Mesendoderm (in vitro differentiated cells): ENCODE measurements at regions not wholly inside any gene's neighbourhood (a gene's known extent, or its start where the extent isn't known, plus 50 kb on each side); places are given as distances from the start of the nearest gene placed in this dataset.

Experiments used
- DNase-seq: peaks from one replicate; pipeline ENCODE4 v3.0.0; 2013
- H2AK5ac ChIP-seq: 2 replicates; pipeline ENCODE4 v1.6.1; 2013; ENCODE audit warnings: low read length, inconsistent platforms
- H2BK120ac ChIP-seq: 2 replicates; pipeline ENCODE4 v1.6.1; 2013; ENCODE audit warnings: low read depth, mild to moderate bottlenecking, low read length, moderate library complexity, mixed read lengths
- H2BK15ac ChIP-seq: replicated peaks from 2 replicates; pipeline ENCODE4 v1.6.1; 2013; ENCODE audit warnings: low read depth, mild to moderate bottlenecking, moderate library complexity
- H2BK5ac ChIP-seq: 2 replicates; pipeline ENCODE4 v1.6.1; 2013; ENCODE audit warnings: low read length, inconsistent platforms
- H3K18ac ChIP-seq: 2 replicates; pipeline ENCODE4 v1.6.1; 2013; ENCODE audit warnings: mild to moderate bottlenecking, low read length, mixed read lengths
- H3K23ac ChIP-seq: one replicate; pipeline ENCODE4 v1.6.1; 2013; ENCODE audit warnings: low read length
- H3K27ac ChIP-seq: 2 replicates; pipeline ENCODE4 v1.5.1; 2013; ENCODE audit warnings: low read depth, mild to moderate bottlenecking, inconsistent platforms, low read length, moderate library complexity
- H3K27me3 ChIP-seq: 2 replicates; pipeline ENCODE4 v1.6.1; 2013; ENCODE audit warnings: low read length, control low read depth, mild to moderate bottlenecking, inconsistent platforms; ENCODE audit not compliant: insufficient read depth, poor library complexity
- H3K36me3 ChIP-seq: 2 replicates; pipeline ENCODE4 v1.6.1; 2013; ENCODE audit warnings: low read length, inconsistent platforms; ENCODE audit not compliant: control insufficient read depth, insufficient read depth
- H3K4ac ChIP-seq: one replicate; pipeline ENCODE4 v1.6.1; 2013; ENCODE audit warnings: low read depth, mild to moderate bottlenecking, low read length, moderate library complexity
- H3K4me1 ChIP-seq: 2 replicates; pipeline ENCODE4 v1.6.1; 2013; ENCODE audit warnings: low read depth, low read length, inconsistent platforms; ENCODE audit not compliant: control insufficient read depth
- H3K4me2 ChIP-seq: 2 replicates; pipeline ENCODE4 v1.6.1; 2013; ENCODE audit warnings: low read length
- H3K4me3 ChIP-seq: 2 replicates; pipeline ENCODE4 v1.5.1; 2013; ENCODE audit warnings: mild to moderate bottlenecking, low read length
- H3K56ac ChIP-seq: one replicate; pipeline ENCODE4 v1.6.1; 2013; ENCODE audit warnings: low read length
- H3K79me1 ChIP-seq: 2 replicates; pipeline ENCODE4 v1.6.1; 2013; ENCODE audit warnings: low read length, inconsistent platforms
- H3K79me2 ChIP-seq: 2 replicates; pipeline ENCODE4 v1.6.1; 2013; ENCODE audit warnings: mild to moderate bottlenecking, low read length; ENCODE audit not compliant: control insufficient read depth, insufficient read depth
- H3K9ac ChIP-seq: 2 replicates; pipeline ENCODE4 v1.6.1; 2013; ENCODE audit warnings: low read length, inconsistent platforms
- H4K5ac ChIP-seq: one replicate; pipeline ENCODE4 v1.6.1; 2013; ENCODE audit warnings: low read length
- H4K8ac ChIP-seq: one replicate; pipeline ENCODE4 v1.6.1; 2013; ENCODE audit warnings: low read depth, mild to moderate bottlenecking, control low read depth, low read length, moderate library complexity
- WGBS: extraction: QIAGEN DNeasy Blood & Tissue Kit; methylation state at CpG from one replicate; pipeline ENCODE4 v1.1.7; 2013; ENCODE audit warnings: low lambda C conversion rate, missing lambda C conversion rate; ENCODE audit not compliant: insufficient coverage; ENCODE audit errors: extremely low coverage; 5-methylcytosine and 5-hydroxymethylcytosine counted together

GRCh38 chr7:32179567-32179966, 109.4 kb upstream of the PDE1C start:
- Histone ChIP-seq H3K4ac (no peak overlapping the region), H3K79me2 (no peaks in the 10 kb centered on the region), H2BK15ac (no peak overlapping the region), H3K36me3 (no peaks in the 10 kb centered on the region), H3K56ac (no peak overlapping the region), H2AK5ac (no peak overlapping the region), H3K23ac (no peak overlapping the region), H4K8ac (no peak overlapping the region), H3K4me1 (no peaks in the 10 kb centered on the region), H2BK5ac (no peak overlapping the region), H3K4me3 (no peak overlapping the region), H3K27me3 (no peaks in the 10 kb centered on the region), H3K18ac (no peak overlapping the region), H3K27ac (no peak overlapping the region), H3K9ac (no peak overlapping the region), H3K4me2 (no peak overlapping the region), H2BK120ac (no peak overlapping the region), H3K79me1 (no peaks in the 10 kb centered on the region), H4K5ac (no peak overlapping the region)
- WGBS = no CpG with 5 or more reads among the region's 1 CpG
- DNase-seq = no peak

GRCh38 chr7:32178677-32179366, 108.6 kb upstream of the PDE1C start:
- Histone ChIP-seq H3K18ac (no peak overlapping the region), H3K4ac (no peak overlapping the region), H4K8ac (no peak overlapping the region), H2BK5ac (no peak overlapping the region), H3K27ac (no peak overlapping the region), H3K4me3 (no peak overlapping the region), H4K5ac (no peak overlapping the region), H2AK5ac (no peak overlapping the region), H3K56ac (no peak overlapping the region), H2BK120ac (no peak overlapping the region), H3K79me2 (no peaks in the 10 kb centered on the region), H2BK15ac (no peak overlapping the region), H3K27me3 (no peaks in the 10 kb centered on the region), H3K79me1 (no peaks in the 10 kb centered on the region), H3K4me2 (no peak overlapping the region), H3K4me1 (no peaks in the 10 kb centered on the region), H3K9ac (no peak overlapping the region), H3K23ac (no peak overlapping the region), H3K36me3 (no peaks in the 10 kb centered on the region)
- WGBS = no CpG with 5 or more reads among the region's 7 CpGs
- DNase-seq = no peak

GRCh38 chr7:32177232-32177631, 107.0 kb upstream of the PDE1C start:
- no peaks in the 10 kb centered on the region for H3K4me1 ChIP-seq
- no peak overlapping the region for H3K4me2 ChIP-seq
- no peak overlapping the region for H3K18ac ChIP-seq
- H3K4ac ChIP-seq = no peak overlapping the region
- H3K79me2 ChIP-seq = no peaks in the 10 kb centered on the region
- H2BK120ac ChIP-seq = no peak overlapping the region
- no peak overlapping the region for H2BK15ac ChIP-seq
- no peak overlapping the region for H3K9ac ChIP-seq
- H3K36me3 ChIP-seq = no peaks in the 10 kb centered on the region
- no peak overlapping the region for H3K23ac ChIP-seq
- H4K8ac ChIP-seq = no peak overlapping the region
- H3K79me1 ChIP-seq = no peaks in the 10 kb centered on the region
- H2BK5ac ChIP-seq = no peak overlapping the region
- H3K56ac ChIP-seq = no peak overlapping the region
- H3K4me3 ChIP-seq = no peak overlapping the region
- no peak for DNase-seq
- H2AK5ac ChIP-seq = no peak overlapping the region
- no CpG with 5 or more reads among the region's 6 CpGs for WGBS
- no peak overlapping the region for H3K27ac ChIP-seq
- H3K27me3 ChIP-seq = no peaks in the 10 kb centered on the region
- H4K5ac ChIP-seq = no peak overlapping the region

- Histone ChIP-seq H4K5ac (no peak overlapping the region), H3K79me1 (no peaks in the 10 kb centered on the region), H3K9ac (no peak overlapping the region), H3K36me3 (no peaks in the 10 kb centered on the region), H3K56ac (no peak overlapping the region), H2BK15ac (no peak overlapping the region), H3K23ac (no peak overlapping the region), H3K79me2 (no peaks in the 10 kb centered on the region), H2BK5ac (no peak overlapping the region), H3K4me2 (no peak overlapping the region), H2BK120ac (no peak overlapping the region), H4K8ac (no peak overlapping the region), H3K27me3 (no peaks in the 10 kb centered on the region), H3K4me1 (no peaks in the 10 kb centered on the region), H3K27ac (no peak overlapping the region), H3K4ac (no peak overlapping the region), H3K4me3 (no peak overlapping the region), H2AK5ac (no peak overlapping the region), H3K18ac (no peak overlapping the region)
- WGBS = no CpG with 5 or more reads among the region's 2 CpGs
- DNase-seq = no peak
Observed at GRCh38 chr7:32175099-32175498, 104.9 kb upstream of the PDE1C start.

GRCh38 chr7:32171248-32171647, 101.0 kb upstream of the PDE1C start:
- Histone ChIP-seq H4K5ac (no peak overlapping the region), H4K8ac (no peak overlapping the region), H3K56ac (no peak overlapping the region), H3K4me3 (no peak overlapping the region), H3K18ac (no peak overlapping the region), H3K79me1 (no peaks in the 10 kb centered on the region), H3K4ac (no peak overlapping the region), H3K36me3 (no peaks in the 10 kb centered on the region), H3K27me3 (no peaks in the 10 kb centered on the region), H3K23ac (no peak overlapping the region), H3K4me2 (no peak overlapping the region), H3K4me1 (no peaks in the 10 kb centered on the region), H3K9ac (no peak overlapping the region), H2BK120ac (no peak overlapping the region), H3K27ac (no peak overlapping the region), H2AK5ac (no peak overlapping the region), H3K79me2 (no peaks in the 10 kb centered on the region), H2BK15ac (no peak overlapping the region), H2BK5ac (no peak overlapping the region)
- no CpG with 5 or more reads among the region's 2 CpGs for WGBS
- no peak for DNase-seq

- H3K27me3 ChIP-seq = no peaks in the 10 kb centered on the region
- H4K8ac ChIP-seq = no peak overlapping the region
- no peak overlapping the region for H2BK5ac ChIP-seq
- H3K23ac ChIP-seq = no peak overlapping the region
- no peaks in the 10 kb centered on the region for H3K79me1 ChIP-seq
- H3K9ac ChIP-seq = no peak overlapping the region
- H3K4me2 ChIP-seq = no peak overlapping the region
- H3K36me3 ChIP-seq = no peaks in the 10 kb centered on the region
- no peak overlapping the region for H4K5ac ChIP-seq
- no peak overlapping the region for H3K56ac ChIP-seq
- H2BK15ac ChIP-seq = no peak overlapping the region
- no peaks in the 10 kb centered on the region for H3K79me2 ChIP-seq
- WGBS = no CpG with 5 or more reads among the region's 1 CpG
- H3K4me3 ChIP-seq = no peak overlapping the region
- no peak overlapping the region for H3K27ac ChIP-seq
- H2BK120ac ChIP-seq = no peak overlapping the region
- H3K18ac ChIP-seq = no peak overlapping the region
- no peak for DNase-seq
- H2AK5ac ChIP-seq = no peak overlapping the region
- H3K4me1 ChIP-seq = no peaks in the 10 kb centered on the region
- no peak overlapping the region for H3K4ac ChIP-seq
Observed at GRCh38 chr7:32170838-32171237, 100.6 kb upstream of the PDE1C start.
